ENCODE measurements at regions not wholly inside any gene's neighbourhood (a gene's known extent, or its start where the extent isn't known, plus 50 kb on each side); places are given as distances from the start of the nearest gene placed in this dataset.

DNA sequence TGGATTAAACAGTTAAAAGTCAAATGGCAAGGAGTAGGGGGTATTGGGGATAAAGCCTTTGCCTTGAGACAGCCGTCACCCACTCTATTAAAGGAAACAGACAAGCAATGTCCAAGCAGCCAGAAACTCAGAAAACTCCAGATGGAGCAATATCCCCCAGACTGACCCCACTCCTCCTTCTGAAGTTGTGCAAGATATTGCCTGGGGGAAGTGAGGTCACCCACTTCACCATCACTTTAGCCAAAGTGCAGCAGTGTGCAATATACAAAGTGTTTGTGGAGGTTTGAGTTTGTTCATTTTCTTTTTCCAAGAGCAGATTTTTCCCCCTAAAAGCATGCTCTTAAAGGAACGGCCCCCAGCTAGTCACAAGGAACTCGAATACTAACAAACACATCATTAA, 125.1 kb downstream of the ETS2 start:
- DNase-seq (no peak), FAIRE-seq (no peak)
- no peaks in the 10 kb centered on the region for H3K27me3 ChIP-seq (ENCODE audit: control insufficient read depth in 3 of 3, insufficient read depth in 3 of 3, low read length in 3 of 3)
- peaks cover 0 to 2% (median 0%) of the 10 kb centered on the region in 3 donors for H3K4me1 ChIP-seq (ENCODE audit: control insufficient read depth in 3 of 3, insufficient read depth in 2 of 3, low read depth in 1 of 3, low read length in 2 of 3)
- 45 to 70% (median 56%) methylated on average over 3 of the region's 3 CpGs for WGBS, 3 donors
- peaks cover 0 to 7% of the 10 kb centered on the region in 2 donors for H3K9me3 ChIP-seq (ENCODE audit: control insufficient read depth in 2 of 2, insufficient read depth in 1 of 2, low read depth in 1 of 2, low read length in 1 of 2)
- peak overlapping the region in 2 of 3 donors; percentile 44 to 73 for H3K27ac ChIP-seq (ENCODE audit: low read depth in 1 of 3, low read length in 2 of 3)
- no peaks in the 10 kb centered on the region for H3K36me3 ChIP-seq (ENCODE audit: control insufficient read depth in 3 of 3, insufficient read depth in 2 of 3, low read depth in 1 of 3, low read length in 3 of 3)
- H3K4me3 ChIP-seq (ENCODE audit: low read depth in 1 of 3, low read length in 3 of 3): no peak overlapping the region

DNA sequence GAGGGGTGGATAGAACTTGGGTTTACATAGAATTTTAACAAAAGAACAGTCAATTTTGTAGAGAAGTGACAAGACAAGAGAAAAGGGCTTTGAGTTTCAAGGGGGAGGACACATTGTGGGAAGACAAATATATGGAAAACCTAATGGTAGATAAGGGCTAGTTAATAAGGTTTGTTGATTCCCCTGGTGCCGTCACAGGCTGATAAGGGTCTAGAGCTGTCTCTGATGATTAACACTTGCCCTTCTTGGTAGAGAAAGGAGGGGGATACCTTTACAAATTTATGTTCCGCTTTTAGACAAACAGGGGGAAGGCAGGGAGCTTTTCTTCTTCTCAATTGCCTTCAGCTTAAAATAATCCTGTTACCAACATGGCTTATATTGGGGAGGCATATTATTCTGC, 124.3 kb downstream of the ETS2 start:
- 66 to 82% (median 72%) methylated on average over 2 of the region's 2 CpGs for WGBS, 3 donors
- DNase-seq: no peak
- Histone ChIP-seq H3K27ac (ENCODE audit: low read depth in 1 of 3, low read length in 2 of 3) (peak overlapping the region in 2 of 3 donors; percentile 44 to 73), H3K9me3 (ENCODE audit: control insufficient read depth in 2 of 2, insufficient read depth in 1 of 2, low read depth in 1 of 2, low read length in 1 of 2) (peaks cover 0 to 7% of the 10 kb centered on the region in 2 donors), H3K4me3 (ENCODE audit: low read depth in 1 of 3, low read length in 3 of 3) (no peak overlapping the region), H3K36me3 (ENCODE audit: control insufficient read depth in 3 of 3, insufficient read depth in 2 of 3, low read depth in 1 of 3, low read length in 3 of 3) (no peaks in the 10 kb centered on the region), H3K27me3 (ENCODE audit: control insufficient read depth in 3 of 3, insufficient read depth in 3 of 3, low read length in 3 of 3) (no peaks in the 10 kb centered on the region), H3K4me1 (ENCODE audit: control insufficient read depth in 3 of 3, insufficient read depth in 2 of 3, low read depth in 1 of 3, low read length in 2 of 3) (peaks cover 0 to 6% (median 4%) of the 10 kb centered on the region in 3 donors)
- FAIRE-seq: no peak

DNA sequence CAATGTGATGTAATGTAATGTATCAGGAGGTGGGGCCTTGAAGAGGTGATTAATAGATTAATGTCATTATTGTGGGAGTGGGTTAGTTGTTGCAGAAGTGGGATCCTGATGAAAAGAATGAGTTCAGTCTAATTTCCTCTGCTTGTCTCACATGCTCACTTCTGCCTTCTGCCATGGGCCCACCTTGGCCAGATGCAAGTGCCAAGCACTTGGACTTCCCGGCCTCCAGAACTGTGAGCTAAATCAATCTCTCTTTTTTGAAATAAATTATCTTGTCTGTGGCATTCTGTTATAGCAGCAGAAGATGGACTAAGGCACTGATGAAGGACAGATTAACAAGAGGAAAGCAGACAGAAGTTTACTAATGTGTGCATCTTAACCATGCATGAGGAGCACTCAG, 123.9 kb downstream of the ETS2 start:
- 88 to 100% (median 96%) methylated on average over 1 of the region's 1 CpG for WGBS, 3 donors
- H3K27ac ChIP-seq (ENCODE audit: low read depth in 1 of 3, low read length in 2 of 3): no peak overlapping the region
- no peak for FAIRE-seq
- no peaks in the 10 kb centered on the region for H3K27me3 ChIP-seq (ENCODE audit: control insufficient read depth in 3 of 3, insufficient read depth in 3 of 3, low read length in 3 of 3)
- DNase-seq: no peak
- H3K36me3 ChIP-seq (ENCODE audit: control insufficient read depth in 3 of 3, insufficient read depth in 2 of 3, low read depth in 1 of 3, low read length in 3 of 3): no peaks in the 10 kb centered on the region
- H3K4me1 ChIP-seq (ENCODE audit: control insufficient read depth in 3 of 3, insufficient read depth in 2 of 3, low read depth in 1 of 3, low read length in 2 of 3): peaks cover 0 to 6% (median 4%) of the 10 kb centered on the region in 3 donors
- no peak overlapping the region for H3K4me3 ChIP-seq (ENCODE audit: low read depth in 1 of 3, low read length in 3 of 3)
- peaks cover 0 to 7% of the 10 kb centered on the region in 2 donors for H3K9me3 ChIP-seq (ENCODE audit: control insufficient read depth in 2 of 2, insufficient read depth in 1 of 2, low read depth in 1 of 2, low read length in 1 of 2)

DNA sequence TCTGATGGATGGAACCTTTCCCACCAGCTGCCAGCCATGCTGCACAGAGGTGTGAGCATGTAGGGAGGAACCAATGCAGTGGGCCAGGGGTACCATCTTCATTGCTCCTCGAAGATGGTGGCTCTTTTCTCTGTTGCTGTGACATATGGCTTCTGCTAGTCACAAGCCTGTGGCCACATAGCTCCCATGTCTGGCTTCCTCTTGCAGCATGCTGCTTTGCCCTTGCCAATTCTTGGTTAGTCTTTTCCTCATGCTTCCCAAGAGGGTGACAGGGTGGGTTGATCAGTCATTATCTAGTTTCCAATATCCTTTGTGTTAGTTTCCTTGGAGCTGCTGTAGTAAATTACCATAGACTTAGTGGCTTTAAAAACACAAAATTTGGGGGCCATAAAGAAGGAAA, 123.4 kb downstream of the ETS2 start:
- Histone ChIP-seq H3K4me1 (ENCODE audit: control insufficient read depth in 3 of 3, insufficient read depth in 2 of 3, low read depth in 1 of 3, low read length in 2 of 3) (peaks cover 0 to 6% (median 4%) of the 10 kb centered on the region in 3 donors), H3K9me3 (ENCODE audit: control insufficient read depth in 2 of 2, insufficient read depth in 1 of 2, low read depth in 1 of 2, low read length in 1 of 2) (peaks cover 0 to 7% of the 10 kb centered on the region in 2 donors), H3K36me3 (ENCODE audit: control insufficient read depth in 3 of 3, insufficient read depth in 2 of 3, low read depth in 1 of 3, low read length in 3 of 3) (no peaks in the 10 kb centered on the region), H3K4me3 (ENCODE audit: low read depth in 1 of 3, low read length in 3 of 3) (no peak overlapping the region), H3K27me3 (ENCODE audit: control insufficient read depth in 3 of 3, insufficient read depth in 3 of 3, low read length in 3 of 3) (no peaks in the 10 kb centered on the region), H3K27ac (ENCODE audit: low read depth in 1 of 3, low read length in 2 of 3) (peak overlapping the region in 1 of 3 donors; percentile 14)
- 80 to 86% (median 86%) methylated on average over 1 of the region's 1 CpG for WGBS, 3 donors
- DNase-seq (no peak), FAIRE-seq (no peak)

DNA sequence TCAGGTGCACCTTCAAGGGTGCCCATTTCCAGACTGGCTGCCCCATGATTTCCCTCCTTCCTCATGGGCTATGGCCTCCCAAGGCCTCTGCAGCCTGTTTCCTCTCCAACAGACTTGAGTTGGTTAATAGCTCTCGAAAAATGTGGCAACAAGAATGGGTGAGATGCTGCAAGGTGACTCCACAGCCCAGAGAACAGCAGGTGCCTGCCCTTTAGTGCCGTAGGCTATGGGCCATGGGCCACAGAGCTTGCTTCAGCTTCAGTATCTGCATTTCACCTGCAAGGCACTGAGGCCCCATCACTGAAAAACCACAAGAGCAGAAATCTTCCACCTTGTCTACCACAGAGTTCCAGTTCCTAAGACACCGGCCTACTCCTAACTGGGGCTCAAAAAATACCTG, 122.0 kb downstream of the ETS2 start:
- Histone ChIP-seq H3K27me3 (ENCODE audit: control insufficient read depth in 3 of 3, insufficient read depth in 3 of 3, low read length in 3 of 3) (no peaks in the 10 kb centered on the region), H3K4me3 (ENCODE audit: low read depth in 1 of 3, low read length in 3 of 3) (no peak overlapping the region), H3K27ac (ENCODE audit: low read depth in 1 of 3, low read length in 2 of 3) (no peak overlapping the region), H3K4me1 (ENCODE audit: control insufficient read depth in 3 of 3, insufficient read depth in 2 of 3, low read depth in 1 of 3, low read length in 2 of 3) (peaks cover 0 to 10% (median 4%) of the 10 kb centered on the region in 3 donors), H3K36me3 (ENCODE audit: control insufficient read depth in 3 of 3, insufficient read depth in 2 of 3, low read depth in 1 of 3, low read length in 3 of 3) (no peaks in the 10 kb centered on the region), H3K9me3 (ENCODE audit: control insufficient read depth in 2 of 2, insufficient read depth in 1 of 2, low read depth in 1 of 2, low read length in 1 of 2) (peaks cover 0 to 7% of the 10 kb centered on the region in 2 donors)
- WGBS, 3 donors: 72 to 82% (median 82%) methylated on average over 3 of the region's 3 CpGs
- no peak for DNase-seq
- no peak for FAIRE-seq

DNA sequence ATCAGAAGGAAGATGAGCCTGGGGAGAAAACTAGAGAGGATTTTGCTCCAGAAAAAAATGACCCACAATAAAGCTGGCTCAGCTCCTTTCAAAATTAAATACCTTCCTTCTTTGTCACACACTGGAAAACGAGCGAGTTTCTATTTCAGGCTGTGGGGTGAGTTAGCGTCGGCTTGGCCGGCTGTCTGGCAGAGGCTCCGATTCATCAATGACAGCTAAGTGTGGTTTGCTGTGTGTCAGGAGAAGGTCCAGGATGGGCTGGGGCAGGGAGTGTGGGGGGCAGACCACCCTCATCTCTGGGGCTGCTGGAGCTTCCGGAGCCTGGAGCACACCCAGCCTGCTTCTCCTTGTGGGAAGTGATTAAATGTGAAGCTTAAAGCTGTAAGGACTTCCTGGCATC, 120.2 kb downstream of the ETS2 start:
- Histone ChIP-seq H3K4me1 (ENCODE audit: control insufficient read depth in 3 of 3, insufficient read depth in 2 of 3, low read depth in 1 of 3, low read length in 2 of 3) (peaks cover 0 to 13% (median 7%) of the 10 kb centered on the region in 3 donors), H3K9me3 (ENCODE audit: control insufficient read depth in 2 of 2, insufficient read depth in 1 of 2, low read depth in 1 of 2, low read length in 1 of 2) (peaks cover 0 to 7% of the 10 kb centered on the region in 2 donors), H3K27me3 (ENCODE audit: control insufficient read depth in 3 of 3, insufficient read depth in 3 of 3, low read length in 3 of 3) (no peaks in the 10 kb centered on the region), H3K36me3 (ENCODE audit: control insufficient read depth in 3 of 3, insufficient read depth in 2 of 3, low read depth in 1 of 3, low read length in 3 of 3) (no peaks in the 10 kb centered on the region), H3K27ac (ENCODE audit: low read depth in 1 of 3, low read length in 2 of 3) (peak overlapping the region in 2 of 3 donors; percentile 55 to 86), H3K4me3 (ENCODE audit: low read depth in 1 of 3, low read length in 3 of 3) (no peak overlapping the region)
- FAIRE-seq (no peak), DNase-seq (peak in 1 of 2 donors; percentile 44)
- WGBS, 3 donors: 2 to 14% (median 3%) methylated on average over 7 of the region's 7 CpGs

DNA sequence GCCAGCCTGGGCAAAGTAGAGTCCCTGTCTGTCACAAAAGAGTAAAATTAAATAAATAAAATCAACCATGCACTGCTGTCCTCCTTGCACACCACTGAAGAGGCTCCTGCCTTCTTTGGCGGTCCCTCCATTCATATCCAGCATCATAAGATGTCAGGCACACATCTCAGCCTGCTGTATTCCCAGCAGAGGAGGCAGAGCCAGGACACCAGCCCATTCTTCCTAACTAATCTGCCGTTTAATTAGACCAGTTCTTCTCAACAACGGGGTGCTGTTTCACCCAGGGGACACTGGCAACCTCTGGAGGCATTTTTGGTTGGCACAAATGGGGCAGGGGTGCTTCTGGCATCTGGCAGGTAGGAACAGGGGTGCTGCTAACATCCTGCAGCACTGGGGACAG, 119.7 kb downstream of the ETS2 start:
- FAIRE-seq (no peak), DNase-seq (no peak)
- Histone ChIP-seq H3K9me3 (ENCODE audit: control insufficient read depth in 2 of 2, insufficient read depth in 1 of 2, low read depth in 1 of 2, low read length in 1 of 2) (peaks cover 0 to 7% of the 10 kb centered on the region in 2 donors), H3K27me3 (ENCODE audit: control insufficient read depth in 3 of 3, insufficient read depth in 3 of 3, low read length in 3 of 3) (no peaks in the 10 kb centered on the region), H3K27ac (ENCODE audit: low read depth in 1 of 3, low read length in 2 of 3) (peak overlapping the region in 2 of 3 donors; percentile 55 to 86), H3K4me1 (ENCODE audit: control insufficient read depth in 3 of 3, insufficient read depth in 2 of 3, low read depth in 1 of 3, low read length in 2 of 3) (peaks cover 0 to 15% (median 7%) of the 10 kb centered on the region in 3 donors), H3K36me3 (ENCODE audit: control insufficient read depth in 3 of 3, insufficient read depth in 2 of 3, low read depth in 1 of 3, low read length in 3 of 3) (no peaks in the 10 kb centered on the region), H3K4me3 (ENCODE audit: low read depth in 1 of 3, low read length in 3 of 3) (no peak overlapping the region)
- WGBS, 3 donors: 39 to 43% (median 42%) methylated on average over 3 of the region's 3 CpGs

DNA sequence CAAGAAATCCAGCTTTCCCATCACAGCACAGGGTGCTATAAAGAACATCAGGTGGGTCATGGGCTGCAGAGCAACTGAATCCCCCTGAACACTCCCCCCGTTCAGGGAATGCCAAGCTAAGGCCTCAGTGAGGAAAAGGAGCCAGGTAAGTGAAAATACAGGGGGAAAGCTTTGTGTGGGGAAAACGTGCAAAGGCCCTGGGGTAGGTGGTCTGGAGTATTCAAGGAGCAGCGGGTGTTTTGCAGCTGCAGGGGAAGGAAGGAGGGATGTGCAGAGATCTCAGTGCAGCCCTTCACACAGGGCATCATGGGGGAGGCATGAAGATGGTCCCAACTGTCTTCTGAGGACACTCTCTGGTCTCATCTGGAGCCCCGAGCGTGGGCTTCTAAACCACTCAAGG, 119.2 kb downstream of the ETS2 start:
- DNase-seq (no peak), FAIRE-seq (no peak)
- Histone ChIP-seq H3K4me1 (ENCODE audit: control insufficient read depth in 3 of 3, insufficient read depth in 2 of 3, low read depth in 1 of 3, low read length in 2 of 3) (peaks cover 0 to 14% (median 7%) of the 10 kb centered on the region in 3 donors), H3K27ac (ENCODE audit: low read depth in 1 of 3, low read length in 2 of 3) (peak overlapping the region in 1 of 3 donors; percentile 86), H3K27me3 (ENCODE audit: control insufficient read depth in 3 of 3, insufficient read depth in 3 of 3, low read length in 3 of 3) (no peaks in the 10 kb centered on the region), H3K36me3 (ENCODE audit: control insufficient read depth in 3 of 3, insufficient read depth in 2 of 3, low read depth in 1 of 3, low read length in 3 of 3) (no peaks in the 10 kb centered on the region), H3K9me3 (ENCODE audit: control insufficient read depth in 2 of 2, insufficient read depth in 1 of 2, low read depth in 1 of 2, low read length in 1 of 2) (peaks cover 0 to 7% of the 10 kb centered on the region in 2 donors), H3K4me3 (ENCODE audit: low read depth in 1 of 3, low read length in 3 of 3) (no peak overlapping the region)
- WGBS, 3 donors: 91 to 93% (median 92%) methylated on average over 5 of the region's 5 CpGs

DNA sequence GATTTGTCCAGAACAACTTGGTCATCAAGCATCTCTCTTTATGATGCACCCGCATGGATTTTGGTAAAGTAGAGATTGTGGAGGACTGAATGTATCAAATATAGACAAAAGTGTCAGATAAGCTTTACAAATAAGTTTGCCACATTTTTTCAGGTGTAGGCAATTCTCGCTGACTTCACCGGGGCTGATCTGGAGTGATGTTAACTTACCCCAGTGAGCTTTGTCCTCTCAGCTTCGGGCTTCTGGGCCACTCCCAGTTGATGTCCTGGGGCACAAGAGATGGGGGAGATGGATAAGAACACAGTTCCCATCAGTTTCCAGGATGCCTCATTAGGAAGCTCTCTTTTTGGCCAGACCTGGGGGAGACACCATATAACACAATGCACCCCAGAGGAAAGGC, 117.7 kb downstream of the ETS2 start:
- Histone ChIP-seq H3K4me3 (ENCODE audit: low read depth in 1 of 3, low read length in 3 of 3) (no peak overlapping the region), H3K9me3 (ENCODE audit: control insufficient read depth in 2 of 2, insufficient read depth in 1 of 2, low read depth in 1 of 2, low read length in 1 of 2) (peaks cover 0 to 5% of the 10 kb centered on the region in 2 donors), H3K27me3 (ENCODE audit: control insufficient read depth in 3 of 3, insufficient read depth in 3 of 3, low read length in 3 of 3) (no peaks in the 10 kb centered on the region), H3K4me1 (ENCODE audit: control insufficient read depth in 3 of 3, insufficient read depth in 2 of 3, low read depth in 1 of 3, low read length in 2 of 3) (peaks cover 0 to 21% (median 19%) of the 10 kb centered on the region in 3 donors), H3K36me3 (ENCODE audit: control insufficient read depth in 3 of 3, insufficient read depth in 2 of 3, low read depth in 1 of 3, low read length in 3 of 3) (no peaks in the 10 kb centered on the region), H3K27ac (ENCODE audit: low read depth in 1 of 3, low read length in 2 of 3) (peak overlapping the region in 2 of 3 donors; percentile 8 to 32)
- FAIRE-seq: no peak
- WGBS, 3 donors: 19 to 69% (median 32%) methylated on average over 4 of the region's 4 CpGs
- peak; percentile 61 to 64 for DNase-seq

All from small intestine (tissue), 7 donors.